SK-MEL-5 (cell line): ENCODE measurements at regions not wholly inside any gene's neighbourhood (a gene's known extent, or its start where the extent isn't known, plus 50 kb on each side); places are given as distances from the start of the nearest gene placed in this dataset.
"Not testable (repeated sequence)": the region's sequence is repeated elsewhere in the genome, so short reads cannot be mapped to it uniquely, and the experiment has no call there.

Experiments used
- DNase-seq: peaks from one replicate; pipeline ENCODE4 v3.0.0-alpha.2; 2016; ENCODE audit warnings: low read depth, low spot score
- in situ Hi-C: cut with HindIII; loops from 2 replicates; pipeline ENCODE4 v1.10.0; 2016; ENCODE audit warnings: low sequenced_read_pairs, high pct_unique_total_duplicates, low pct_unique_long_range_greater_than_20kb

- DNase-seq: no peak
These were observed 709.7 kb downstream of the PTPRU start for GRCh38 chr1:29946057-29946456.

GRCh38 chr1:29945426-29945825 is 709.1 kb downstream of the PTPRU start:
- in situ Hi-C loops: no loop called here
- DNase-seq: no peak

More at GRCh38 chr1:29946057-29946456, 709.7 kb downstream of the PTPRU start:
- in situ Hi-C loops: no loop called here

- in situ Hi-C loops: no loop called here
- DNase-seq: no peak
These were observed 708.1 kb downstream of the PTPRU start for GRCh38 chr1:29944253-29944905.

- no peak for DNase-seq
- in situ Hi-C loops: no loop called here
These were observed 706.7 kb downstream of the PTPRU start for GRCh38 chr1:29943034-29943433.

GRCh38 chr1:29939079-29939478 is 702.8 kb downstream of the PTPRU start:
- in situ Hi-C loops: no loop called here
- DNase-seq: no peak

- DNase-seq: no peak
- in situ Hi-C loops: no loop called here
These were observed 701.0 kb downstream of the PTPRU start for GRCh38 chr1:29937356-29937755.

- no peak for DNase-seq
- in situ Hi-C loops: no loop called here
These were observed 699.8 kb downstream of the PTPRU start for GRCh38 chr1:29936031-29936544.

- no peak for DNase-seq
- in situ Hi-C loops: no loop called here
These were observed 698.0 kb downstream of the PTPRU start for GRCh38 chr1:29934255-29934772.

GRCh38 chr1:29933067-29933466 is 696.7 kb downstream of the PTPRU start:
- in situ Hi-C loops: no loop called here
- DNase-seq: no peak

- no peak for DNase-seq
- in situ Hi-C loops: no loop called here
These were observed 696.3 kb downstream of the PTPRU start for GRCh38 chr1:29932626-29933025.

GRCh38 chr1:29931477-29932175 is 695.3 kb downstream of the PTPRU start:
- DNase-seq: no peak
- in situ Hi-C loops: no loop called here

- in situ Hi-C loops: no loop called here
- no peak for DNase-seq
These were observed 688.7 kb downstream of the PTPRU start for GRCh38 chr1:29925058-29925457.

GRCh38 chr1:29924017-29924431 is 687.7 kb downstream of the PTPRU start:
- no peak for DNase-seq
- in situ Hi-C loops: no loop called here

- in situ Hi-C loops: no loop called here
- DNase-seq: no peak
These were observed 685.4 kb downstream of the PTPRU start for GRCh38 chr1:29921741-29922140.

- in situ Hi-C loops: no loop called here
- DNase-seq: no peak
These were observed 684.5 kb downstream of the PTPRU start for GRCh38 chr1:29920784-29921183.

GRCh38 chr1:29920316-29920715 is 684.0 kb downstream of the PTPRU start:
- in situ Hi-C loops: no loop called here
- no peak for DNase-seq

GRCh38 chr1:29919041-29919440 is 682.7 kb downstream of the PTPRU start:
- in situ Hi-C loops, DNase-seq: not testable (repeated sequence)

GRCh38 chr1:29916656-29917369 is 680.5 kb downstream of the PTPRU start:
- in situ Hi-C loops: no loop called here
- DNase-seq: no peak
